Fibroblast of lung (primary cell): ENCODE measurements at regions not wholly inside any gene's neighbourhood (a gene's known extent, or its start where the extent isn't known, plus 50 kb on each side); places are given as distances from the start of the nearest gene placed in this dataset.

Source experiments
- EZH2 ChIP-seq: IDR thresholded peaks from 2 replicates; pipeline ENCODE4 v1.5.1; 2012; ENCODE audit warnings: low read length, control low read depth, mild to moderate bottlenecking; ENCODE audit errors: missing control alignments
- TF ChIP-seq, protein P1 (sequence below), 2 donors: IDR thresholded peaks in 1 of 2; conservative IDR thresholded peaks in 1 of 2; 1 replicate in 1 of 2; 2 replicates in 1 of 2; pipeline ENCODE4 v1.5.1; 2011 to 2012; ENCODE audit warnings: low read length in 2 of 2, control low read depth in 1 of 2, inconsistent platforms in 1 of 2, low read depth in 1 of 2, mild to moderate bottlenecking in 1 of 2

DNA sequence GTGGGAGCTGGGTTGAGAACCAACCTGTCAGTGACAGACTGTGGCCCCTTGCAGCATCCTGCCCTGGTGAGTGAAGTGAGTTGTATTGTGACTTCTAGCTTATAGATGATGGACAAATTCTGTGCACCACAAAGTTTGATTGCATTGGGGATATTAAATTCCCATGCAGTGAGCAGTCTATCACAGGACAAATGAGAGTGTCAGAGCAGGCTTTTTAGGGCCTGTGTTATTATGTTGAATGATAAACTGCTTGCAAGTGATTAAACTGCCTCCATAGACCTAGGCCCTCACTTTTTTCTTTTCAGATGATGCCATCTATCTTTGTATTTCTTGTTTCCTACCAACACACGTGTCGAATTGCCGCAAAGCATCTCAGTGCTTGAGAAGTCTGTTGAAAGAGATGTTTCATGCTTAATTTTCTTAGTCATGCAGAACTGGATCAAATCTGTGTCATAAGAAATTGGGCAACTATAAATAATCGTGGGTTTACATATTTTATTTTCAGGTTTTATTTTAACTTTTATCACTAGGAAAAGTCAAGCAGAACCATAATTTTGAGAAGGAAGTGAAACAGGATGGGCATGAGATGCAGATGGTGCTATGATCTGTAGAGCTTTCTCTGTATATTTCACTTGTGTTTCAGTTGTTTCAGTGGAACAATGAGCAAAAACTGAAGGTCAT is 199.2 kb downstream of the S1PR1 start:
- TF ChIP-seq, protein P1, sequence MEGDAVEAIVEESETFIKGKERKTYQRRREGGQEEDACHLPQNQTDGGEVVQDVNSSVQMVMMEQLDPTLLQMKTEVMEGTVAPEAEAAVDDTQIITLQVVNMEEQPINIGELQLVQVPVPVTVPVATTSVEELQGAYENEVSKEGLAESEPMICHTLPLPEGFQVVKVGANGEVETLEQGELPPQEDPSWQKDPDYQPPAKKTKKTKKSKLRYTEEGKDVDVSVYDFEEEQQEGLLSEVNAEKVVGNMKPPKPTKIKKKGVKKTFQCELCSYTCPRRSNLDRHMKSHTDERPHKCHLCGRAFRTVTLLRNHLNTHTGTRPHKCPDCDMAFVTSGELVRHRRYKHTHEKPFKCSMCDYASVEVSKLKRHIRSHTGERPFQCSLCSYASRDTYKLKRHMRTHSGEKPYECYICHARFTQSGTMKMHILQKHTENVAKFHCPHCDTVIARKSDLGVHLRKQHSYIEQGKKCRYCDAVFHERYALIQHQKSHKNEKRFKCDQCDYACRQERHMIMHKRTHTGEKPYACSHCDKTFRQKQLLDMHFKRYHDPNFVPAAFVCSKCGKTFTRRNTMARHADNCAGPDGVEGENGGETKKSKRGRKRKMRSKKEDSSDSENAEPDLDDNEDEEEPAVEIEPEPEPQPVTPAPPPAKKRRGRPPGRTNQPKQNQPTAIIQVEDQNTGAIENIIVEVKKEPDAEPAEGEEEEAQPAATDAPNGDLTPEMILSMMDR (conservative IDR thresholded peaks at IDR 0.05 in 1 of 2, IDR thresholded peaks at IDR 0.05 in 1 of 2; ENCODE audit: low read depth in 1 of 2, low read length in 2 of 2), result no peak
- TF ChIP-seq EZH2, result no peak
